CD4-positive, alpha-beta T cell treated with Interleukin-2 at 100 ng/mL for 4 hours (primary cell): ENCODE measurements at regions not wholly inside any gene's neighbourhood (a gene's known extent, or its start where the extent isn't known, plus 50 kb on each side); places are given as distances from the start of the nearest gene placed in this dataset.
"Not testable (repeated sequence)": the region's sequence is repeated elsewhere in the genome, so short reads cannot be mapped to it uniquely, and the experiment has no call there.

Experiments used
- DNase-seq: peaks from one replicate; pipeline ENCODE4 v3.0.0-alpha.2; 2020; ENCODE audit warnings: low spot score

DNA sequence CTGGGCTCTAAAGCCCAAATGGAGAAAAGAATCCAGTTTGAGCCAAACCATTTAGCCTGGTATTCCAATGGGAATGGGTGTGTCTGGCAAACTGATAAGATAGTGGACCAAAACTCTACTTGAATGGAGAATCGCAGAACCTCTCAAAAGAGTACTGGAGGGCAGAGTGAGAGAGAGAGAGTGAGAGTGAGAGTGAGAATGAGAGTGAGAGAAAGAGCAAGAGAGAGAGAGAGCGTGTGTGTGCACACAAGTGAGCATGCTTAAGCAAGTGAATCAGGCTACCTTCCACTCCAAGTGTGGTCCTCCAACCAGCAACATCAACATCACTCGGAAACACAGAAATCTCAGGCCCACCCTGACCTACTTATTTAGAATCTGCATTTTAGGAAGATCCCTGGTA, 58.8 kb downstream of the UQCRFS1 start:
- DNase-seq = no peak

GRCh38 chr19:29145756-29146155, 67.2 kb downstream of the UQCRFS1 start:
- DNase-seq = no peak

DNA sequence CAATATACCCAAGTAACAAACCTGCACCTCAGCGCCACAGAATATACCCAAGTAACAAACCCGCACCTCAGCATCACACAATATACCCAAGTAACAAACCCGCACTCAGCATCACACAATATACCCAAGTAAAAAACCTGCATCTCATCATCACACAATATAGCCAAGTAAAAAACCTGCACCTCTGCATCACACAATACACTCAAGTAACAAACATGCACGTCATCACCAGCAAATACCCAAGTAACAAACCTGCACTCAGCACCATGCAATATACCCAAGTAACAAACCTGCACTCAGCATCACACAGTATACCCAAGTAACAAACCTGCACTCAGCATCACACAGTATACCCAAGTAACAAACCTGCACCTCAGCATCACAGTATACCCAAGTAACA, 69.8 kb downstream of the UQCRFS1 start:
- DNase-seq = no peak

- DNase-seq = no peak
These were observed 73.7 kb downstream of the UQCRFS1 start for GRCh38 chr19:29139227-29139626.

- DNase-seq = not testable (repeated sequence)
These were observed 74.7 kb downstream of the UQCRFS1 start for GRCh38 chr19:29138206-29138605.

GRCh38 chr19:29131456-29131855, 81.5 kb downstream of the UQCRFS1 start:
- DNase-seq = no peak

- DNase-seq = no peak
These were observed 83.8 kb downstream of the UQCRFS1 start for GRCh38 chr19:29129148-29129547.

DNA sequence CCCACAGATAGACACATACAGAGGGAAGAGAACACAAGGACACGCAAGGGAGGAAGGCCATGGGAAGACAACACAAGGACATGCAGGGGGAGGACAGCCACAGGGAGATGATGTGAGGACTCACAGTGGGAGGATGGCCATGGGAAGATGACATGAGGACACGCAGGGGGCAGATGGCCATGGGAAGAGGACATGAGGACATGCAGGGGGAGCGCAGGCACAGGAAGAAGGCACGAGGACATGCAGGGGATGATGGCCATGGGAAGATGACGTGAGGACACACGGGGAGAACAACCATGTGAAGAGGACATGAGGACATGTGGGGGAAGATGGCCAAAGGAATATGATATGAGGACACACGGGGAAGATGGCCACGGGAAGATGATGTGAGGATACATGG, 84.7 kb downstream of the UQCRFS1 start:
- no peak for DNase-seq

DNA sequence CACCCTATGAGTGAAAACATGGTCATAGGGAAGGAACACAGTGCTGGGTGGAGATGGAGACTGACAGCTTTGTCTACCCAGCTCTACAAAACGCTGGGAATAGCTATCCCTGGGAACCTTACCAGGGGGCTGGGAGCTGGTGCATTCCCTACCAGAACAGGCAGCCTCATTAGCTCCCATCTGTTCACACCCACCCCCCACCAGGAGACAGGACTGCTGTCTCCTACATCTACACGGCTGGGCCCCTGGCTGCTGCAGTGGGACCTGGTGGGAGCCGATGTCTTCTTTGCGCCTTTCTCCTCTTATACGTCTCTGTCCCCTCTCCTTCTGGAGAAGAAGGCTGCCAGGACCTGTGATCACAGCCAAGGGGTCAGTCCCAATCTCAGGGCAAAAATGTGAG, 90.8 kb downstream of the UQCRFS1 start:
- no peak for DNase-seq

DNA sequence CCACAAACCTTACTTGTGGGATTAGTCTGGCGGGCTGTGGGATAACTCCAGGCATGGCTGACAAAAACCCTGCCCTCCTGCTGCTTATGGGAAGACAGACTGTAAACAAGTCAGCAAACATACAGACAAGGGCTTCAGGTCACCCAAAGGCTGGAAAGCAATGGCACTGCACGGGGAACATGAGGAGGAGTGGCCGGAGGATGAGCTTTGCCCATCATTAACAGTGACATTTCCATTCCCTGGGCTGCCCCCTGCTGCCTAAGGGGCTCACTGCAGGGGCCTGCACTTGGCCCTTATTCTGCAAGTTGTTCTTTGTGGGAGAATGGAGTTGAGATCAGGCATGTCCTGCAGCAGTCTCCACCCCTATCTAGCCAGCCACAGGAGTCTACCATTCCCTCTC, 91.3 kb downstream of the UQCRFS1 start:
- DNase-seq = no peak

DNA sequence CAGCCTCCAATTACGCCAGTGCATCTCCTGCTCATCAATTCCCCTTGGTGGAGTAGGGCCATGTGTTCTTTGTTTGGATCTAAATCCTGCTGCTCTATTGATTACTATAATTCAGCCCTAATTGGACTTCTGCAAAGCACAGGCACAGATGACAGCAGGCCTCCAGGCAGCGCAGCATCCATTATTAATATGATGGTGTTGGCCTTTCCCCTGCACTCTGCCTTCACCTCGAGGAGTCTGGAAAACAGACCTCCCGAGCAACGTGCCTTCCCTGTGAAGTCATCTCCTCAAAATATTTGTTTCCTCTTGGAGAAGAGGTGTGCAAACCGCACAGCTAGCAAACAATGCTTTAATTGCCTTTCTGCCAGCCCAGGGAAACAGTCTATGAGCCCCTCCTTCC, 92.5 kb downstream of the UQCRFS1 start:
- DNase-seq = no peak

GRCh38 chr19:29119590-29119989, 93.4 kb downstream of the UQCRFS1 start:
- no peak for DNase-seq

DNA sequence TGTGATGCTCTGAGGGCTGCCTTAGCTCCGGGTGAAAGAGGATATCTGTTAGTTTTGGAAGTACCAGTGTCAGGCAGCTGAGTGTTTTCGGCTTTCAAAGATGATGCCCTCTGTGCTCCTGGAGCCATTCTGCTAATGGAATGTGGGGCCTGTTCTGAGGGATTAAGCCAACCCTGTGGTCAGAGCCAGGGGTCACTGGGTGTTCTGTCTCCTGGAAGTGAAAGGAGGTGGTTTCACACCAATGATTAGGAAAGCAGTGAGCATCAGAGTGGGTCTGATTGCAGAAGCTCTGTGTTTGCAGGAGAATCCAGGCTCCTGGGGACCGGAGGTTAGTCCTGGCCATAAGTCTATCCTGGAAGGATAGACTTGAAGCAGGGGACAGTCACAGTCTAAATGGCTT, 94.6 kb downstream of the UQCRFS1 start:
- no peak for DNase-seq

DNA sequence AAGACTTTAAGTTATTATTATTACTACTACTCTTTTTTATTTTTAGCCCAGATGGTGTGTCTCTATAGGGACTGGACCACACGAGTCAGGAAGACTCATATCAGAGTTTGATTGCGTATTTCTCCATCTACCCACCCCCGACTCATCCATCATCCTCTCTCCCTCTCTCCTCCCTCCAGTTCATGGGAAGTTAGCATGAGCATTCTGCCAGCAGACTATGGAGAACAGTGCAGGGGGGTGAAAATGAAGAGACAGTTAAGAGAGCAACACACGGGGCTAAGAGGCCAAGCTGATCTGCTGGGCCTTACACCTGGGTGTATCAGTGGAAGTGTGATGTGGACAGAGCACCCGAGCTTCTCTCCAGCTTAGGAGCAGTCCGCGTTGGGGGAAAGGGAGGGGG, 95.0 kb downstream of the UQCRFS1 start:
- no peak for DNase-seq

DNA sequence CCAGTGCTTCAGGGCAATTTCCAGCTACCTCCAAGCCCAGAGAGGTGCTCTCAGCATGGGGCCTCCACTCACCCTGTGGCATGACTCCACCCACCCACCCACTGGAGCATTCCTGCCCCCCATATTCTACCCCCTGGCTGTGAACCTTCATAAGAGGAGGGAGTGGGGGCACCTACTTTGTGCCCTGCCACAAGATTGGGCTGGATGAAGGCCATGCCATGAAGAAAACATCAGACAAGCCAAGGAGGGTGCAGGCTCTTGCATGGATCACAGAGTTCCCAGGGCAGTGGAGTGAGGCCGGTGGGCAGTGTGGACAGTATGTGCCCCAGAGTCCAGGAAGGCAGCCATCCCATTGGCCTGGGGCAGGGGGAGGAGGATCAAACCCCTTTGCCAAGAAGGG, 97.8 kb downstream of the UQCRFS1 start:
- DNase-seq = no peak

DNA sequence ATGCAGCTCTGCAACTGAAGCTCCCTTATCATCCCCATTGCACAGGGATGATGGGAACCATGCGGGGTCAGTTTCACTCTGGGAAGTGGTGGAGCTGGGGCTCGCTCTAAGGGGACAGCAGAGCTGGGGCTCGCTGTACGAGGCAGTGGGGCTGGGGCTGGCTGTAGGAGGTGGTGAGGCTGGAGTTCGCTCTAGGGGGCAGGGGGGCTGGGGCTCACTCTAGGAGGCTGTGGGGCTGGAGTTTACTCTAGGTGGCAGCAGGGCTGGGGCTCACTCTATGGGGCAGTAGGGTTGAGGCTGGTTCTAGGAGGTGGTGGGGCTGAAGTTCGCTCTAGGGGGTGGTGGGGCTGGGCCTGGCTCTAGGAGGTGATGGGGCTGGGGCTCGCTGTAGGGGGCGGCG, 99.1 kb downstream of the UQCRFS1 start:
- no peak for DNase-seq

DNA sequence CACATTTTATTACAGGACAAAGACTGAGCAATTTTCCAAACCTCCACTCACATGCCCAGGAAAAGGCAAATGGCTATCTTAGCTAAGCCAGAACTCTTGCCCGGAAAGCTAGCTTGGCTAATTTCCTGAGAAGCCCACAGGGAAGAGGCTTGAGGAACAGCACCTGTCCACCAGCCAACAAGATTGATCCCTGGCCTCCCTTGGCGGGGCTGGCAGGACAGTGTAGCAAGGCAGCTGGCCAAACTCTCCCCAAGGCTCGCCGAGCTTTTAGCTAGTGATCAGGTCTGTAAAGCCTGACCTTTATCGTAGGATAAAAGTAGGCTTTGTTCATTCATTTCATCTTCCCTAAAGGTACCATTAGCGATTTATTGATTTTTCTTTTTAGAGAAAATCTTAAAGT, 101.4 kb downstream of the UQCRFS1 start:
- DNase-seq = no peak

DNA sequence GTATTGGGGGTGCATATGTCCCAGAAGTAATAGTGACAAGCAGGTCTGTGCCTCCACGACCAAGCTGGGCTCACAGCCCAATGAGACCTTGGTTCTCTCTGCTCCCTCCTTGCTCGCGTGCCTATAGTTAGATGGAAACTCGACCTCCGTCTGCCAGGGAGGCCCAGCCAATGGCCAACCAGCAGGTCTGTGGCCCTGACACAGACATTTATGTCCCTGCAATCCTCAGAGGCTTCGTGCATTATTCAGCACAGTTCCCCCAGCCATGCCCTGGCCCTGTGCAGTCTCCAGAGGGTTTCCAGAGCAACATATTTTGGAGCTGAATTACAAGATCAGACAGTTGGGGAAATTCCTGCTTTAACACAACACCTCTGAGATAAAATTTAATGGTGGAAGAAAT, 105.1 kb downstream of the UQCRFS1 start:
- DNase-seq = no peak

- no peak for DNase-seq
These were observed 106.5 kb downstream of the UQCRFS1 start for GRCh38 chr19:29106346-29106885.

GRCh38 chr19:29105629-29106292, 107.2 kb downstream of the UQCRFS1 start:
- no peak for DNase-seq

DNA sequence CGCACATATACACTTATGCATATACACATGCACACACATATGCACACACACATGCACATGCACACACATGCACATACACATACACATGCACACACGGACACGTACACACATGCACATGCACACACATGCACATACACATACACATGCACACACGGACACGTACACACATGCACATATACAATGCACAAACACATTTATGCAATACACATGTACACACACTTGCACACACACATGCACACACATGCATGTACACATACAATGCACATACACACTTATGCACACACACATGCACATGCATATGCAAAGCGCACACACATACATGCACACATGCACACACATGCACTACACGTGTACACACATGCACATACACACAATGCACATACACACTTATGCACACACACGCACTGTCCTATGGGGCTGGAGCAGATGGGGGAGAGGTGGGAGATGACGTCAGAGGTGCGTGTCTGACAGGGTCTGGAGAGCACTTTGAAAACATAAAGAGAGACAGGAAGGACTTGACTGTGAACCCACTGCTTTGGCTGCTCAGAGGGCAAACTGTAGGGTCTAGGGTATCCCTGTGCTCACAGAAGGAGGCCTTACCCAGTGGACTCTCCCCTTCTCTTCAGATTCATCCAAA, 108.2 kb downstream of the UQCRFS1 start:
- DNase-seq = no peak

GRCh38 chr19:29098863-29099481, 114.0 kb downstream of the UQCRFS1 start:
- DNase-seq = no peak

- DNase-seq = no peak
These were observed 114.9 kb downstream of the UQCRFS1 start for GRCh38 chr19:29098091-29098490.
